ENCODE measurements at regions not wholly inside any gene's neighbourhood (a gene's known extent, or its start where the extent isn't known, plus 50 kb on each side); places are given as distances from the start of the nearest gene placed in this dataset.

GRCh38 chr11:13163158-13163557 lies 114.4 kb upstream of the BMAL1 start:
- intact Hi-C loops (cut with DNase I): no loop called here
- no peak for DNase-seq (ENCODE audit: low spot score in 2 of 2)
- Histone ChIP-seq H3K4me3 (no peak overlapping the region), H3K27ac (no peak overlapping the region), H3K4me1 (no peaks in the 10 kb centered on the region), H3K36me3 (no peaks in the 10 kb centered on the region), H3K9me3 (no peaks in the 10 kb centered on the region), H3K27me3 (no peaks in the 10 kb centered on the region)
- TF ChIP-seq CTCF (IDR thresholded peaks at IDR 0.05): no peak

GRCh38 chr11:13166036-13166435 lies 111.6 kb upstream of the BMAL1 start:
- intact Hi-C loops (cut with DNase I): no loop called here
- H3K27me3 ChIP-seq: no peaks in the 10 kb centered on the region
- no peak for DNase-seq (ENCODE audit: low spot score in 2 of 2)
- H3K36me3 ChIP-seq: no peaks in the 10 kb centered on the region
- H3K27ac ChIP-seq: no peak overlapping the region
- H3K4me3 ChIP-seq: no peak overlapping the region
- no peaks in the 10 kb centered on the region for H3K9me3 ChIP-seq
- H3K4me1 ChIP-seq: no peaks in the 10 kb centered on the region
- no peak for TF ChIP-seq CTCF (IDR thresholded peaks at IDR 0.05)

GRCh38 chr11:13168271-13168670 lies 109.3 kb upstream of the BMAL1 start:
- TF ChIP-seq CTCF (IDR thresholded peaks at IDR 0.05): no peak
- Histone ChIP-seq H3K9me3 (no peaks in the 10 kb centered on the region), H3K4me1 (no peaks in the 10 kb centered on the region), H3K27me3 (no peaks in the 10 kb centered on the region), H3K36me3 (no peaks in the 10 kb centered on the region), H3K27ac (no peak overlapping the region), H3K4me3 (no peak overlapping the region)
- intact Hi-C loops (cut with DNase I): no loop called here
- DNase-seq (ENCODE audit: low spot score in 2 of 2): no peak

GRCh38 chr11:13169709-13170108 lies 107.9 kb upstream of the BMAL1 start:
- Histone ChIP-seq H3K36me3 (no peaks in the 10 kb centered on the region), H3K4me3 (no peak overlapping the region), H3K27me3 (no peaks in the 10 kb centered on the region), H3K4me1 (no peaks in the 10 kb centered on the region), H3K9me3 (no peaks in the 10 kb centered on the region), H3K27ac (no peak overlapping the region)
- DNase-seq (ENCODE audit: low spot score in 2 of 2): no peak
- no peak for TF ChIP-seq CTCF (IDR thresholded peaks at IDR 0.05)
- intact Hi-C loops (cut with DNase I): no loop called here

GRCh38 chr11:13174090-13174489 lies 103.5 kb upstream of the BMAL1 start:
- Histone ChIP-seq H3K4me3 (no peak overlapping the region), H3K4me1 (no peaks in the 10 kb centered on the region), H3K27ac (no peak overlapping the region), H3K9me3 (no peaks in the 10 kb centered on the region), H3K36me3 (no peaks in the 10 kb centered on the region), H3K27me3 (no peaks in the 10 kb centered on the region)
- no peak for DNase-seq (ENCODE audit: low spot score in 2 of 2)
- intact Hi-C loops (cut with DNase I): no loop called here
- TF ChIP-seq CTCF (IDR thresholded peaks at IDR 0.05): no peak

- no peak for DNase-seq (ENCODE audit: low spot score in 2 of 2)
- H3K36me3 ChIP-seq: no peaks in the 10 kb centered on the region
- no peak overlapping the region for H3K27ac ChIP-seq
- intact Hi-C loops (cut with DNase I): no loop called here
- H3K27me3 ChIP-seq: no peaks in the 10 kb centered on the region
- no peaks in the 10 kb centered on the region for H3K4me1 ChIP-seq
- H3K9me3 ChIP-seq: peaks cover 0 to 15% of the 10 kb centered on the region in 2 donors
- no peak overlapping the region for H3K4me3 ChIP-seq
- TF ChIP-seq CTCF (IDR thresholded peaks at IDR 0.05): peak in 2 of 3 experiments; percentile 14 to 35
Measured at GRCh38 chr11:13183094-13183825, 94.3 kb upstream of the BMAL1 start.
